ENCODE measurements at regions not wholly inside any gene's neighbourhood (a gene's known extent, or its start where the extent isn't known, plus 50 kb on each side); places are given as distances from the start of the nearest gene placed in this dataset.

- no peaks in the 10 kb centered on the region for H3K9me3 ChIP-seq
- no peak for DNase-seq
- H3K27ac ChIP-seq = no peak overlapping the region
- TF ChIP-seq, protein P1, sequence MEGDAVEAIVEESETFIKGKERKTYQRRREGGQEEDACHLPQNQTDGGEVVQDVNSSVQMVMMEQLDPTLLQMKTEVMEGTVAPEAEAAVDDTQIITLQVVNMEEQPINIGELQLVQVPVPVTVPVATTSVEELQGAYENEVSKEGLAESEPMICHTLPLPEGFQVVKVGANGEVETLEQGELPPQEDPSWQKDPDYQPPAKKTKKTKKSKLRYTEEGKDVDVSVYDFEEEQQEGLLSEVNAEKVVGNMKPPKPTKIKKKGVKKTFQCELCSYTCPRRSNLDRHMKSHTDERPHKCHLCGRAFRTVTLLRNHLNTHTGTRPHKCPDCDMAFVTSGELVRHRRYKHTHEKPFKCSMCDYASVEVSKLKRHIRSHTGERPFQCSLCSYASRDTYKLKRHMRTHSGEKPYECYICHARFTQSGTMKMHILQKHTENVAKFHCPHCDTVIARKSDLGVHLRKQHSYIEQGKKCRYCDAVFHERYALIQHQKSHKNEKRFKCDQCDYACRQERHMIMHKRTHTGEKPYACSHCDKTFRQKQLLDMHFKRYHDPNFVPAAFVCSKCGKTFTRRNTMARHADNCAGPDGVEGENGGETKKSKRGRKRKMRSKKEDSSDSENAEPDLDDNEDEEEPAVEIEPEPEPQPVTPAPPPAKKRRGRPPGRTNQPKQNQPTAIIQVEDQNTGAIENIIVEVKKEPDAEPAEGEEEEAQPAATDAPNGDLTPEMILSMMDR (IDR thresholded peaks at IDR 0.05) = no peak
- no peak for TF ChIP-seq POLR2A (IDR thresholded peaks at IDR 0.05)
- H3K36me3 ChIP-seq = no peaks in the 10 kb centered on the region
- ATAC-seq = no peak
- H3K4me1 ChIP-seq = no peaks in the 10 kb centered on the region
- H3K4me3 ChIP-seq = no peak overlapping the region
- WGBS (ENCODE audit: insufficient coverage, low coverage, low lambda C conversion rate, missing lambda C conversion rate) = 72% methylated on average over 3 of the region's 3 CpGs
- H3K27me3 ChIP-seq = no peaks in the 10 kb centered on the region
- intact Hi-C loops (cut with DNase I) = no loop called here
Measured at GRCh38 chr14:86858031-86858430, 1135.0 kb downstream of the GALC start.

DNA sequence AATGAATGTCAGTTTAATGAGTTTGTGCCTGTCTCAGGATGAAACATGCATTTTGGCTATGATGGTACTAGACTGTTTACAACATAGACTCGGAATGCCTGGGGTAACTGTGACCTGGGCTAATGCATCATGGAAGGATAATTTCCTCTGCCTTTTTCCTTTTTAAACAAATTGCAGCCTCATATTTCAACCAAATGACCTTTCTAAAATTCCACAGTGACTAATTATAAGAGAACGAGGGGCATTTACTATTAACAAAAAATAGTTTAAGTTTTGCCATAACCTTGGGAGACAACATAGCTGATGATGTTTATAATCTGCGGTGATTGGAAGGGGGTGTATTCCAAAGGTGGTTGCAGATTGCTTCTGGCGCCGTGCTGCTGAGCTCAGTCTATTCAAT lies 1140.5 kb downstream of the GALC start:
- Histone ChIP-seq H3K9me3 (no peaks in the 10 kb centered on the region), H3K4me1 (no peaks in the 10 kb centered on the region), H3K27ac (no peak overlapping the region), H3K27me3 (no peaks in the 10 kb centered on the region), H3K36me3 (no peaks in the 10 kb centered on the region), H3K4me3 (no peak overlapping the region)
- ATAC-seq (no peak), DNase-seq (no peak)
- intact Hi-C loops (cut with DNase I) = no loop called here
- TF ChIP-seq, protein P1 (IDR thresholded peaks at IDR 0.05) = no peak
- TF ChIP-seq POLR2A (IDR thresholded peaks at IDR 0.05) = no peak
- 60% methylated on average over 5 of the region's 5 CpGs for WGBS (ENCODE audit: insufficient coverage, low coverage, low lambda C conversion rate, missing lambda C conversion rate)

DNA sequence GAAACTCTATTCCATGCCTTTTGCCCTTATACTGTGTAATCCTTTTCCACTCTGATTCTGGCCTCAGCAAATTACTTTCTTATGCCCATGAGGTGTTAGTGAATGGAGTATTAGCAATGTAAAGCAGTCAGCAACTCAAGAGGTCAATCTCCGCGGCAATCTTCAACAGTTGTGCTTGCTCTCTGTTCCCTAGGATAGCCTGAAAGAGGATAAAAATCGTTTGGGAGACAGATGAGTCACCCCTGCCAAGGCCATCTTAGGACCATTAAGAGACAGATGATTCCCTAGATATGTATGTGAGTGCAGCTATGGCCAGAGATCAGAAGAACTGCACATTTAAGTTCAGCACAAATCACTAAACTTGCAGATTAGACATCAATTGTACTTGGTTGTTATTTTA lies 1145.8 kb downstream of the GALC start:
- no peak overlapping the region for H3K27ac ChIP-seq
- ATAC-seq (no peak), DNase-seq (no peak)
- intact Hi-C loops (cut with DNase I) = no loop called here
- TF ChIP-seq POLR2A (IDR thresholded peaks at IDR 0.05) = no peak
- TF ChIP-seq, protein P1 (IDR thresholded peaks at IDR 0.05) = no peak
- H3K27me3 ChIP-seq = no peaks in the 10 kb centered on the region
- WGBS (ENCODE audit: insufficient coverage, low coverage, low lambda C conversion rate, missing lambda C conversion rate) = 61% methylated on average over 3 of the region's 3 CpGs
- H3K36me3 ChIP-seq = no peaks in the 10 kb centered on the region
- no peak overlapping the region for H3K4me3 ChIP-seq
- no peaks in the 10 kb centered on the region for H3K4me1 ChIP-seq
- no peaks in the 10 kb centered on the region for H3K9me3 ChIP-seq

DNA sequence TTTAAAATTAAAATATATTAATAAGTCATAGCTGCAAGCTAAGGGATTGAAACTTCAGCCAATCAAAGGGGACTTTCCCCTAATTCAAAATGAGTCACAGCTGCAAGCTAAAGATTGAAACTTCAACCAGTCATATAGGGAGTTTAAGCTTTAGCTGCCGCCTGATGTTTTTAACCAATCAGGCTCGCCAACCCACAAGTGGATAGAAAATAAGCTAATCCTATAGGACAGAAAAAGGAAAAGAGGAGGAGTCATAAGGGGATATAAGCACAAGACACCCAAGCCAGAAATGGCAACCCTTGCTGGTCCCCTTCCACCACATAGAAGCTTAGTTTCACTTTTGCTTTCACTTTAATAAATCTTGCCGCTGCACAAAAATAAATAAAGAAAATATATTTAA lies 1154.6 kb downstream of the GALC start:
- Histone ChIP-seq H3K9me3 (no peaks in the 10 kb centered on the region), H3K27ac (no peak overlapping the region), H3K36me3 (no peaks in the 10 kb centered on the region), H3K4me1 (no peaks in the 10 kb centered on the region), H3K4me3 (no peak overlapping the region), H3K27me3 (no peaks in the 10 kb centered on the region)
- ATAC-seq (no peak), DNase-seq (no peak)
- WGBS (ENCODE audit: insufficient coverage, low coverage, low lambda C conversion rate, missing lambda C conversion rate) = 43% methylated on average over 2 of the region's 3 CpGs
- TF ChIP-seq, protein P1 (IDR thresholded peaks at IDR 0.05) = no peak
- TF ChIP-seq POLR2A (IDR thresholded peaks at IDR 0.05) = no peak
- intact Hi-C loops (cut with DNase I) = no loop called here

DNA sequence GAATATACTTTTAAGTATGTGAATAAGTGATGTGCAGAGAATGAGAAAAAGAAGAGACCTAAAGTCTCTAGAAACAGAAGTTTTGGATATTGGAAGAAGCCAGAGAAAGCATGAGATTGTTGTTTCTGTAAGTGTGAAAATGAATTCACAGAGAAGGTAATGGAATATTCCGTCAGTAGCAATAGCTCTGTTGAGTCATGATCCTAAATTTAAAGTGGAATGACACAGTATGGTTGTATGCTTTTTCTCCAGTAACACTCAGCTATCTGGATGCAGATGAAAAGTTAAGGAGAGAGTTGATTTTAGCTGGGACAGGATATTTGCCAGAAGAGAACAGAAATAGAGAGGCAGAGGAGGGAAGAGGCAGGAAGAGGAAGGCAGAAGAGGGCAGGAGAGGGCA lies 1166.3 kb downstream of the GALC start:
- no peak overlapping the region for H3K27ac ChIP-seq
- H3K9me3 ChIP-seq = no peaks in the 10 kb centered on the region
- intact Hi-C loops (cut with DNase I) = no loop called here
- DNase-seq (no peak), ATAC-seq (no peak)
- no peak for TF ChIP-seq POLR2A (IDR thresholded peaks at IDR 0.05)
- TF ChIP-seq, protein P1 (IDR thresholded peaks at IDR 0.05) = no peak
- no peak overlapping the region for H3K4me3 ChIP-seq
- no peaks in the 10 kb centered on the region for H3K27me3 ChIP-seq
- H3K4me1 ChIP-seq = no peaks in the 10 kb centered on the region
- 50% methylated on average over 1 of the region's 1 CpG for WGBS (ENCODE audit: insufficient coverage, low coverage, low lambda C conversion rate, missing lambda C conversion rate)
- no peaks in the 10 kb centered on the region for H3K36me3 ChIP-seq

Data from right lobe of liver (tissue), 6 donors.